WI38 (cell line): ENCODE measurements at regions not wholly inside any gene's neighbourhood (a gene's known extent, or its start where the extent isn't known, plus 50 kb on each side); places are given as distances from the start of the nearest gene placed in this dataset.
"Not testable (repeated sequence)": the region's sequence is repeated elsewhere in the genome, so short reads cannot be mapped to it uniquely, and the experiment has no call there.

Source experiments
- H3K4me3 ChIP-seq: 2 replicates; pipeline ENCODE4 v1.5.1; 2011; ENCODE audit warnings: low read depth, mild to moderate bottlenecking, control low read depth, low read length
- CTCF ChIP-seq: IDR thresholded peaks from 2 replicates; pipeline ENCODE4 v1.5.1; 2012; ENCODE audit warnings: low read depth, mild to moderate bottlenecking, control low read depth, low read length

GRCh38 chr2:126952216-126952615, 53.5 kb downstream of the TEX51 start:
- TF ChIP-seq CTCF, result no peak
- H3K4me3 ChIP-seq, result no peak overlapping the region

GRCh38 chr2:126953483-126953882, 54.8 kb downstream of the TEX51 start:
- H3K4me3 ChIP-seq, result no peak overlapping the region

DNA sequence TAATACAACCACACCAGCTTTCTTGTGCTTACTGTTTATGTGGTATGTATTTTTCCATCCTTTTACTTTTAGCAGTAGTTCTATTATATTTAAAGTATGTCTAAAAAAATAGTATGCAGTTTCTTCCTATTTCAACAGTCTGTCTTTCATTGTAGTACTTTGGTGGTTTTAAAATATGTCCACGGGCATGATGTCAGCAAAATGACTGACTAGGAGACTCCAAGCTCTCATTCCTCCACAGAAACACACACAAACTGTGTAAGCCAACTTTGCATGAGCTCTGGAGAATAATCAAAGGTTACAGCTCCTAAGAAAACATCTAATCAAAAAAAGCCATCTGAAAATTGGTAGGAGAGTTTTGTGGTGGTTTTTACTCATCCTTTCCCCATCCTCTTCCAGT, 56.1 kb downstream of the TEX51 start:
- TF ChIP-seq CTCF, result no peak
- H3K4me3 ChIP-seq, result no peak overlapping the region

More at GRCh38 chr2:126953483-126953882, 54.8 kb downstream of the TEX51 start:
- no peak for TF ChIP-seq CTCF

DNA sequence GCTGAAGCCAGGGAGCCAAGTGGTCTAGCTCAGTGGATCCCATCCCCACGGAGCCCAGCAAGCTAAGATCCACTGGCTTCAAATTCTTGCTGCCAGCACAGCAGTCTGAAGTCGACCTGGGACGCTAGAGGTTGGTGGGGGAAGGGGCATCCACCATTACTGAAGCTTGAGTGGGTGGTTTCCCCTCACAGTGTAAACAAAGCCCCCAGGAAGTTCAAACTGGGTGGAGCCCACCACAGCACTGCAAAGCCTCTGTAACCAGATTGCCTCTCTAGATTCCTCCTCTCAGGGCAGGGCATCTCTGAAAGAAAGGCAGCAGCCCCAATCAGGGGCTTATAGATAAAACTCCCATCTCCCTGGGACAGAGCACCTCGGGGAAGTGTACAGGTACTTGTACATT, 58.1 kb downstream of the TEX51 start:
- H3K4me3 ChIP-seq, result not testable (repeated sequence)

GRCh38 chr2:126963390-126963789, 64.7 kb downstream of the TEX51 start:
- H3K4me3 ChIP-seq, result no peak overlapping the region
- TF ChIP-seq CTCF, result no peak

GRCh38 chr2:126966601-126967000, 67.9 kb downstream of the TEX51 start:
- no peak for TF ChIP-seq CTCF
- H3K4me3 ChIP-seq, result no peak overlapping the region

- no peak for TF ChIP-seq CTCF
- H3K4me3 ChIP-seq, result no peak overlapping the region
These were observed 71.9 kb downstream of the TEX51 start for GRCh38 chr2:126970583-126970982.

DNA sequence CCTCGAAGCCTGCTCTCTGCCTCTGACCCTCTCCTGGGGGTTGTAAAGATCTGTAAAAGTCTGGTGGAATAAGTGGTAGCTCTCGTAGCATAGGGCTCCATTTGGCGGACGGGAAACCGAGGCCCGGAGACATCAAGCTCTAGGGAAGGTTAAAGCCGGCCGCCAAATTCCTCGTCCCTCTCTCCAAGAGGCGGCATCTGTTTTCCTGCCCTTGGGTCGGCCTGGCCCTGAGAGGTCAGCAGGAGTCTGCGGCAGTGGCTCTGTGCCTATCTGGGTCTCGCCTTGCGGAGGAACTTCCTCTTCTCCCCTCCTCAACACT, 72.4 kb downstream of the TEX51 start:
- H3K4me3 ChIP-seq, result no peak overlapping the region
- no peak for TF ChIP-seq CTCF
